Right lung (tissue), 2 donors: ENCODE measurements at regions not wholly inside any gene's neighbourhood (a gene's known extent, or its start where the extent isn't known, plus 50 kb on each side); places are given as distances from the start of the nearest gene placed in this dataset.
"Not testable (repeated sequence)": the region's sequence is repeated elsewhere in the genome, so short reads cannot be mapped to it uniquely, and the experiment has no call there.

Experiments used
- DNase-seq, 2 donors: peaks; one replicate each; pipeline ENCODE4 v3.0.0-alpha.2; 2013

- DNase-seq: no peak
Measured at GRCh38 chrX:40950546-40950945, 134.7 kb upstream of the USP9X start.

DNA sequence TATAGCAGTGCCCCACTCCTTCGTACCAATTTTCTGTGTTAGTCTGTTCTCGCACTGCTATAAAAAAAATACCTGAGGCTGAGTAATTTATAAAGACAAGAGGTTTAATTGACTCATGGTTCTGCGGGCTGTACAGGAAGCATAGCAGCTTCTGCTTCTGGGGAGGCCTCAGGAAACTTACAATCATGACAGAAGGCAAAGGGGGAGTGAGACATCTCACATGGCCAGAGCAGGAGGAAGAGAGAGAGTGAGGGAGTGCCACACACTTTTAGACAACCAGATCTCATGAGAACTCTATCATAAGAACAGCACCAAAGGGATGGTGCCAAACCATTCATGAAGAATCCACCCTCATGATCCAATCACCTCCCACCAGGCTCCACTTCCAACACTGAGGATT is 133.8 kb upstream of the USP9X start:
- not testable (repeated sequence) for DNase-seq

DNA sequence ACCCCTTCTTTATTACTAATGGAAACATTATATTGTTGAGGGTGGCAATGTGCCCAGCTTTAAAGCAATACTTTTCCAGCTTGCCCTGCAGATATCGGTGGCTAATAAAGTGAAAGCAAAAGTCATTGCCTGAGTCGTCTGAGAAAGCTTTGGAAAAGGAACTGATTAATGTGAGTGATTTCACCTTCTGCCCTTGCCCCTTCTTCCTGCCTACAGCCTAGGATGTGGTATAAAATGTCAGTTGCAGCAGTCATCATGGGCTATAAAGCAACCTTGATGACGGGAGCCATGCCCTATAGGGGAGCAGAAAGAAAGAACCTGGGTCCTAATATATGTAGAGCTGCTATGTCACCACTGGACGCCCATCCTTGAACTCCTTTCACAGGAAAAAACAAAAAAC is 132.4 kb upstream of the USP9X start:
- peak in 1 of 2 donors; percentile 8 for DNase-seq

GRCh38 chrX:40953369-40953768 is 131.9 kb upstream of the USP9X start:
- no peak for DNase-seq

- no peak for DNase-seq
Measured at GRCh38 chrX:40960041-40960440, 125.2 kb upstream of the USP9X start.

DNA sequence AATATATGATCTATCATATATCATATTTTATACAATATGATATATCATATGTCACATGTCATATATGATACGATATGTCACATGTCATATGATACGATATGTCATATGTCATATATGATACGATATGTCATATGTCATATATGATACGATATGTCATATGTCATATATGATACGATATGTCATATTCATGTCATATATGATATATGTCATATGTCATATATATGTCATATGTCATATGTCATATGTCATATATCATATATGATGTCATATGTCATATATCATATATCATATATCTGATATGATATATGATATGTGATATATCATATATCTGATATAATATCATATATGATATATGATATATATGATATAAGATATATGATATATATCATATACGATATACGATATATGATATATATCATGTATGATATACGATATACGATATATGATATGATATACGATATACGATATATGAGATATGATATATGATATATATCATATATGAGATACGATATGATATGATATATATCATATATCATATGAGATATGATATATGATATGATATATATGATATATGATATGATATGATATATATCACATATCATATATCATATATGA is 122.3 kb upstream of the USP9X start:
- no peak for DNase-seq

- DNase-seq: no peak
Measured at GRCh38 chrX:40964008-40964407, 121.2 kb upstream of the USP9X start.

DNA sequence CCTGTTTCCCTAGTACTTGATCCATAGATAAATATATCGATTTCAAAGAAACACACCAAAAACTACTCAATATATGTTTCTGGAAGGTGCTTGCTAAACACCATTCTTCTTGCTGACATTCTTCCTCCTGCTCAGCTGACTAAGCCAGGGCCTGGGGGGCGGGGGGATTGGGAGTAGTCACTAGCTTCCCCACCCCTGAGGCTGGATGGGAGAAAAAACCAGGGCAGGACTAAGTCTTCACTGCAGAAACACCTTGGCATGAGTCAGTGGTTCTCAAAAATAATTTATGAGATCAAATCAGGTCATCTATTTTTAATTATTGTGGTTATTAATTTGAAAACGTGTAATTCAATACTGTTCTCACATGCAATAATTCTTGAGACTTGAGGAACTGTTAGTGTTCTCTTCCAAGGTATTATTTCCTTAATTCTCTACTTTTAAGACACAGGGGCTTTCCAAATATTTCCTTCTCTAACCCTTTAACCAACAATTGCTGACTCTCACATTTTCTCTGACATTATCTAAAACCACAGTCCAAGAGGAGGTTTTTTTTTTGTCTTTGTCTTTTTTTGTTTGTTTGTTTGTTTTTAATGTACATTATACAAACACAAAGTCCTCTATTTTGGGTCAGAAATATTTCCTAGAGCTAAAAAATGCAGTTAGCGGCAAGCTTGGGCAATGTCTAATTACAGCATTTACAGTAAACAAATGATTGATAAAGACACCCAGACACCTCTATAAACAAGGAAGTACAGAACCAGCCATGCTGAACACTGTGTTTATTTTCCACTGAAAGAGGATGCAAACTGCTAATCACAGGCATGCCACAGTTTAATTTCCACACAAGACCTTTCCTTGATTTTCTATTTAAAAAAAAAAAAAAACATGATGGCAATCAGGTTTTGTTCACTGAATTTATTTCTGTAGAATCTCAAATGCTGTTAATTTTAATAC is 120.3 kb upstream of the USP9X start:
- no peak for DNase-seq

- DNase-seq: no peak
Measured at GRCh38 chrX:40966213-40966820, 118.9 kb upstream of the USP9X start.

DNA sequence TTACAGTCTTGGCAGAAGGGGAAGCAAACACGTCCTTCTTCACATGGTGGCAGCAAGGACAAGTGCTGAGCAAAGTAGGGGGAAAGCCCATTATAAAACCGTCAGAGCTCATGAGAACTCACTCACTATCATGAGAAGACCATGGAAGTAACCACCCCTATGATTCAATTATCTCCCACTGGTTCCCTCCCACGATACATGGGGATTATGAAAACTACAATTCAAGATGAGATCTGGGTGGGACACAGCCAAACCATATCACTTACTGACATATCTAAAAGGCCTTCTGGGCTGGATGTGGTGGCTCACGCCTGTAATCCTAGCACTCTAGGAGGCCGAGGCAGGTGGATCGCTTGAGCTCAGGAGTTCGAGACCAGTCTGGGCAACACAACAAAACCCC is 117.1 kb upstream of the USP9X start:
- no peak for DNase-seq

DNA sequence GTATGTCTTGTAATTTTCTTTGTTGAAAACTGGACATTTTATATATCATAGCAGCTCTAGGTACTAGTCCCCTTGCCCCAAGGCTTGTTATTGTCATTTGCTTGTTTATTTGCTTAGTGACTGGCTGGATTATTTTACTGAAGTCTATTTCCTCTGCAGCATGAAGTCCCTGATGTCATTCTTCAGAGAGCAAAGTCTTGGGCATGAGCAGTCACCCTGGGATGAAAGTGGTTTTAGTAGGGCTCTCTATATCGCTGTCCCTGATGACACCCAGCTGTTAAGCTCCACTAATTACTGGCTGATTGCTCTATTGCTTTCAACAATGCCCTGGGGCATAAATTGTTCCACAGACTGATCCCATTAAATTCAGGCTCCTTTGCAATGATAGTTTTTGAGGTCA is 113.5 kb upstream of the USP9X start:
- no peak for DNase-seq

DNA sequence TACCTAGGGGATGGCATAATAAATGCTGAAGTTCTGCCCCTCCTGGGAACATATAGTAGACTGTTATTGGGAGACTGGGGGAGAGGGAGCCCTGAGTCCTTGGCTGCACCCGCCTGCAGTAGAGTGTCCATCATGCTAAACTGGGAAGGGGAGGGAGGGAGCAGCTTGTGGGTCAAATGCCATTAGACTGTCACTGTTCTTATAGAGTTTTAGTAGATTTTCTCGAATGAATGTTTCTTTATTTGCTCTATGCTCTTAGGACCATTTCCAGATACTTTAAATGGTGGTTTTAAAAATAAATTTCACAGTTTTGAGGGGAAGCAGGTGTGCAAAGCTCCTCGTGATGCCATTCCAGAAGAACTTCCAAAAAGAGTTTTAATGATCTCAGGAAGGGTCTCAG is 111.6 kb upstream of the USP9X start:
- DNase-seq: no peak

GRCh38 chrX:40975951-40976350 is 109.3 kb upstream of the USP9X start:
- no peak for DNase-seq

- no peak for DNase-seq
Measured at GRCh38 chrX:40976981-40977380, 108.3 kb upstream of the USP9X start.

DNA sequence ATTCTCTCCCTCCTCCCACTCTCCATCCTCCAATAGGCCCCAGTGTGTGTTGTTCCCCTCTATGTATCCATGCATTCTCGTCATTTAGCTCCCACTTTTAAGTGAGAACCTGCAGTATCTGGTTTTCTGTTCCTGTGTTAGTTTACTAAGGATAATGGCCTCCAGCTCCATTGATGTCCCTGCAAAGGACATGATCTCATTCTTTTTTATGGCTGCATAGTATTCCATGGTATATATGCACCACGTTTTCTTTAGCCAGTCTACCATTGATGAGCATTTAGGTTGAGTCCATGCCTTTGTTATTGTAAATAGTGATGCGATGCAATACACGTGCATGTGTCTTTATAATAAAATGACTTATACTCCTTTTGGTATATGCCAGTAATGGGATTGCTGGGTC is 100.3 kb upstream of the USP9X start:
- DNase-seq: no peak

DNA sequence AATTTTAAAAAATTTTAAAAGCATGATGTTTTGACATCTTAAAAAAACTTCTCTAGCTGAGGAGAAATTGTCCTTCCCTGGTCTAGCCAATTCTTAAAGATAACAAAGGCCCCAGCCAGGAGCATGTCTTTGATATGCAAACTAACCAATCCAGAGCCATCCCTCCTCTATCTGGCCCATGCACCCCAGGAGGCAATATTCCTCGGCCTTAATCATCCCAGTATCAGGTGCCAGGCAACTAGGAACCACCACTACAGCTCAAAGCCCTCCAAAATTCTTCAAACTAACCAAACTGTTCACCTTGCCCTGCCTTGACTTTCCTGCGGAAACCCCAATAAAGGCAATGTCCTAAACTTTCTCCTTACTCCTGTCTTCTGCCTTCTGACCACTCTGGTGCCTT is 97.8 kb upstream of the USP9X start:
- no peak for DNase-seq

- DNase-seq: no peak
Measured at GRCh38 chrX:40988100-40988499, 97.1 kb upstream of the USP9X start.

GRCh38 chrX:40993395-40993794 is 91.8 kb upstream of the USP9X start:
- not testable (repeated sequence) for DNase-seq

DNA sequence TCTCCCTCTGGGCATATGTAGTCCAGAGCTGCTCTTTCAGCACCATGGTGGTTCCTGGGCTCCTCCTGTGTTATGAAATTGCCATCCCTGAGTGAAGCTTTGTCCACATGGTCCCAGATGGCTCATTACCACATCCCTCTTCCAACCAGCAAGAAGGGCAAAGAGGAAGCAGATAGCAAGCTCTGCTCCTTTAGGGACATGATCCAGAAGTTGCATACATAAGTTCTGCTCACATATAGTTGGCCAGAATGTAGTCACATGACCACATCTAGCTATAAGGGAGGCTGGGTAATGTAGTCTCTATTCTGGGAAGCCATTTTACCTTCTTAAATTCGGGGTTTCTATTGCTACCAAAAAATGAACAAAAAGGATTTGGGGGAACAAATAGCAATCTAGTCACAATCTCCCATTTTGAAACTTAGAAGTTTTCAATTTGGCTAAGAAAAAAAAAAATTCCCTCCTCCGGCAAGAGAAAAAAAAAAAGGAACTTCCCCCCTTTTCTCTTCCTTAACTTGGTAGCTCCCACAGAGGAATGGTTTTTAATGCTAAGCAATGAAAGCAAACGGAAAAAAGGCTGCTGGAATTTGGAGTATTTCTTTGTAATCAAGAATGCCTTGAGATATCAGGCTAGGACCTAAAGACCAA is 88.2 kb upstream of the USP9X start:
- DNase-seq: peak; percentile 57 to 63

GRCh38 chrX:40998123-40998522 is 87.1 kb upstream of the USP9X start:
- no peak for DNase-seq

GRCh38 chrX:41001327-41001726 is 83.9 kb upstream of the USP9X start:
- no peak for DNase-seq

DNA sequence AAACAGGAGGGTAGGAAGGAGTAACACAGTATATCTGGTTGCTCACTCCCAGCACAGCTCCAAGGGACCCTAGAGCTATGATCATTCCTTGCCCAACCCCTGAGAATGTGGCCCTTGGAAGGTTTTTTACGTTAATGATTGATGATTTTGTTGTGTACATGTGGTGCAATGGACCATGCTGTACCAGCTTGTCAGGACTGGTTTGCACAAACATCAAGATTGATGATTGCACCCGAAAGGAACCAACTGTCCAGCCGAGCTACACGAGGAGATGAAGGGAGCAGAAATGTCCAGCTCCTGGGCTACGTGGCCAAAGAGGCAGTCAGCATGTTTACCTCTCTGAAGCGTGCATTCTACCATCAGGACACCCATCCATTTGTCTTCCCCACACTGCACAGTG is 83.2 kb upstream of the USP9X start:
- no peak for DNase-seq
